Right cardiac atrium (tissue), 5 donors: ENCODE measurements at regions not wholly inside any gene's neighbourhood (a gene's known extent, or its start where the extent isn't known, plus 50 kb on each side); places are given as distances from the start of the nearest gene placed in this dataset.

ENCODE experiments used
- ATAC-seq, 2 donors: fragments of 200-7000 bp; cut with Tn5 transposase; one replicate each; pipeline versions ENCODE4 v1.8.0 to v1.9.1; 2020; ENCODE audit warnings: moderate library complexity in 2 of 2, mild to moderate bottlenecking in 1 of 2
- DNase-seq, 3 donors: peaks; one replicate each; pipeline ENCODE4 v3.0.0-alpha.2; 2020
- H3K27ac ChIP-seq: one replicate; pipeline ENCODE4 v1.5.1; 2013; ENCODE audit warnings: mild to moderate bottlenecking, low read length, control low read depth, moderate library complexity
- H3K27me3 ChIP-seq: one replicate; pipeline ENCODE4 v1.6.1; 2013; ENCODE audit not compliant: control insufficient read depth, insufficient read depth
- H3K4me1 ChIP-seq: one replicate; pipeline ENCODE4 v1.6.1; 2013; ENCODE audit warnings: low read length; ENCODE audit not compliant: control insufficient read depth, insufficient read depth
- H3K4me3 ChIP-seq: one replicate; pipeline ENCODE4 v1.5.1; 2013; ENCODE audit warnings: low read length, control low read depth
- H3K9me3 ChIP-seq: one replicate; pipeline ENCODE4 v1.6.1; 2013; ENCODE audit warnings: low read length; ENCODE audit not compliant: control insufficient read depth
- WGBS: extraction: QIAGEN DNeasy Blood & Tissue Kit; methylation state at CpG from one replicate; pipeline ENCODE4 v1.1.7; 2013; 5-methylcytosine and 5-hydroxymethylcytosine counted together
- intact Hi-C, 4 donors: fragments of 100-400 bp; cut with DNase I; formaldehyde crosslinking; loops; one replicate each; pipeline versions ENCODE4 v1.11.0 to v1.14.0; 2022 to 2023
- donor health status: healthy with polysubstance abuse.
- donor health status: DM: no; HTN: yes; CAD: no.
- donor health status: DM: no; HTN: no; CAD: no.
- donor health status: DM: no; HTN: yes; CAD: no; lungs with severe emphysema.
- donor health status: DM: yes; HTN: yes; CAD: no.

- H3K27ac ChIP-seq, result no peak overlapping the region
- DNase-seq, result no peak
- ATAC-seq, result no peak
- H3K4me1 ChIP-seq, result no peaks in the 10 kb centered on the region
- WGBS, result 57% methylated on average over 12 of the region's 12 CpGs
- intact Hi-C loops, result no loop called here
- no peaks in the 10 kb centered on the region for H3K27me3 ChIP-seq
- H3K9me3 ChIP-seq, result no peaks in the 10 kb centered on the region
- H3K4me3 ChIP-seq, result no peak overlapping the region
These were observed 95.3 kb upstream of the PITX1 start for GRCh38 chr5:135129307-135129706.

DNA sequence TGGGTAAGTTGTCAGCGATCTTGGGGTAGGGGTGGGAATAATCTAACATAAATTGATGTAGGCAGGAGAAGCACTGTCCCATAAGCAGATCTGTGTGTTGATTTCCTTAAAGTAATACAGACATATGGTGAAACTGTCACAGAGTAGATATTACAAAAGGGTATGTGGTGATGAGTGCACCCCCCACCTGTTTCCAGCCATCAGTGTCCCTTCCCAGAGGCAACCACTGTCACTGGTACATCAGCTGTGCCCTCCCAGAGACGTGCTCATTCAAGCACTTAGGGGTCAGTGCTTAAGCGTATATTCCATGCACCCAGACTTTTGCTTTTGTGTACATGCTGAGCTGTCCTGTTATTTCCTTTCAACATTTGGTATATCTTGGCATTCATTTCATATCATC, 94.3 kb upstream of the PITX1 start:
- 90% methylated on average over 3 of the region's 3 CpGs for WGBS
- no peak overlapping the region for H3K27ac ChIP-seq
- no peak for DNase-seq
- H3K9me3 ChIP-seq, result no peaks in the 10 kb centered on the region
- H3K27me3 ChIP-seq, result no peaks in the 10 kb centered on the region
- H3K4me1 ChIP-seq, result no peaks in the 10 kb centered on the region
- intact Hi-C loops, result no loop called here
- ATAC-seq, result no peak
- H3K4me3 ChIP-seq, result no peak overlapping the region

DNA sequence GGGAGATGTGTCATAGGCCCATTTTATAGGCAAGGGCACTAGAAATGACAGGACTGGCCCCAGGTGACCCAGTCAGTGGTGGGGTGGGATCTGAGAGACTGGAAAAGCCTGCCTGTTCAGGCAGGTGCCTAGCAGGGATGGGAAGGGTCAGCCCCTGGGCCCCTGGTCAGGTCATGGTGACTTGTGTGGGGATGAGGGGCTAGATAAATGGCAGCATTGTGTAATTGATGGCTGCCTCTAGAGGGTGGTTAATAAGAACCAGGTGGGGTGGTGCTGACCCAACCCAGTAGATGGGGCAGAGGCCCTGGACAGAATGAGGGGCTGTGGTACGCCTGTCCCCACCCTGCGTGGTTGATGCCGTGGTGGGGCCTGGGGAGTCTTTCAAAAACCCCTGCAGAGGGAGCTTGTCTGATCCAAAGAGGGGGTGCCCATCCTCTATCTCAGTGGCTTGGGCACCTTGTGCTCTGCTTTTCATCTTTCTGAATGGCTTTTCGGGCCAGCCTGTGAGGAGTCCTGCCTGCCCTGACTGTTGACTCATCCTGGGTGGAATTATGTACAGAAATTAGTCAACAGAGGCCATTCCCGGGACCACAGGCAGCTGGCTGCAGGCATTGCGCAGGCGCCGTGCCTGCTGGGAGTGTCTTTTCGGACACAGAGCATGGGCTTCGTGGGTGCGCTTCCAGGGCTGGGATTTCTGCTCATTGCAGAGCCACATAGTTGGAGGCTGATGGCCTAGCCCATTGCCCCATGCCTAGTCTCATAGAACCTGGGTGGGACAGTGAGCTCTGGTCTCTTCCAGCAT, 93.6 kb upstream of the PITX1 start:
- WGBS, result 92% methylated on average over 11 of the region's 11 CpGs

GRCh38 chr5:135126688-135127438, 92.8 kb upstream of the PITX1 start:
- no peaks in the 10 kb centered on the region for H3K27me3 ChIP-seq
- no peak for DNase-seq
- no peaks in the 10 kb centered on the region for H3K4me1 ChIP-seq
- intact Hi-C loops, result no loop called here
- 66% methylated on average over 14 of the region's 14 CpGs for WGBS
- no peak overlapping the region for H3K27ac ChIP-seq
- H3K9me3 ChIP-seq, result no peaks in the 10 kb centered on the region
- no peak for ATAC-seq
- H3K4me3 ChIP-seq, result no peak overlapping the region

More for the DNA sequence above, 93.6 kb upstream of the PITX1 start:
- intact Hi-C loops, result no loop called here
- Histone ChIP-seq H3K4me1 (no peaks in the 10 kb centered on the region), H3K27me3 (no peaks in the 10 kb centered on the region), H3K4me3 (no peak overlapping the region), H3K9me3 (no peaks in the 10 kb centered on the region), H3K27ac (no peak overlapping the region)
- no peak for DNase-seq
- no peak for ATAC-seq

GRCh38 chr5:135124724-135125123, 90.7 kb upstream of the PITX1 start:
- intact Hi-C loops, result no loop called here
- no peak for DNase-seq
- H3K4me1 ChIP-seq, result no peaks in the 10 kb centered on the region
- WGBS, result 70% methylated on average over 8 of the region's 8 CpGs
- no peaks in the 10 kb centered on the region for H3K9me3 ChIP-seq
- no peak overlapping the region for H3K27ac ChIP-seq
- no peaks in the 10 kb centered on the region for H3K27me3 ChIP-seq
- H3K4me3 ChIP-seq, result no peak overlapping the region
- ATAC-seq, result no peak

GRCh38 chr5:135124128-135124527, 90.1 kb upstream of the PITX1 start:
- H3K4me3 ChIP-seq, result no peak overlapping the region
- 50% methylated on average over 4 of the region's 4 CpGs for WGBS
- no peaks in the 10 kb centered on the region for H3K9me3 ChIP-seq
- H3K27me3 ChIP-seq, result no peaks in the 10 kb centered on the region
- H3K27ac ChIP-seq, result no peak overlapping the region
- no peaks in the 10 kb centered on the region for H3K4me1 ChIP-seq
- intact Hi-C loops, result no loop called here
- DNase-seq (no peak), ATAC-seq (no peak)

- H3K4me1 ChIP-seq, result no peaks in the 10 kb centered on the region
- WGBS, result 74% methylated on average over 1 of the region's 1 CpG
- ATAC-seq (no peak), DNase-seq (no peak)
- H3K9me3 ChIP-seq, result no peaks in the 10 kb centered on the region
- H3K27ac ChIP-seq, result no peak overlapping the region
- H3K27me3 ChIP-seq, result no peaks in the 10 kb centered on the region
- no peak overlapping the region for H3K4me3 ChIP-seq
- intact Hi-C loops, result no loop called here
These were observed 88.8 kb upstream of the PITX1 start for GRCh38 chr5:135122797-135123196.

DNA sequence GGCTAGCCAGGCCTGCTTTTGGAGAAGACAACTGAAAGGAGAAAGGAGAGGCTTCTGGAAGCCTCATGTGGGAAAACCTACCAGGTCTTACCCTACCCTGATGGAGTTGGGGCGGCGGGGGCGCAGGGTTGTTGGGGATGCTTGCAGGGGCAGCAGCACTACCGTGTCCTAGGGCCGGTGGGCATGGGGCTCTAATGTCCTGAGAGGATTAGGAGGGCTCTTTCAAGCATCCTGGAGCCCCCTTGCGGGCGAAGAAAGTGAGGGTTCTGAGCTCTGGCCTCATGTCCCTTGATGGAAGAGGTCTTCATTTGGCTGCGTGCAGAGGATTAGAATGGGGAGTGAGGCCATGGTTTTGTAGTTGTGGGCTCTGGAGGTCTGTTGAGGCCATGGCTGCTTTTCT, 86.9 kb upstream of the PITX1 start:
- Histone ChIP-seq H3K27me3 (no peaks in the 10 kb centered on the region), H3K9me3 (no peaks in the 10 kb centered on the region), H3K27ac (no peak overlapping the region), H3K4me1 (no peaks in the 10 kb centered on the region), H3K4me3 (no peak overlapping the region)
- DNase-seq, result no peak
- 84% methylated on average over 8 of the region's 8 CpGs for WGBS
- no peak for ATAC-seq
- intact Hi-C loops, result no loop called here

- Histone ChIP-seq H3K27me3 (no peaks in the 10 kb centered on the region), H3K4me1 (no peaks in the 10 kb centered on the region), H3K4me3 (no peak overlapping the region), H3K27ac (no peak overlapping the region), H3K9me3 (no peaks in the 10 kb centered on the region)
- DNase-seq, result no peak
- intact Hi-C loops, result no loop called here
- 73% methylated on average over 6 of the region's 6 CpGs for WGBS
- no peak for ATAC-seq
These were observed 85.5 kb upstream of the PITX1 start for GRCh38 chr5:135119481-135119880.

DNA sequence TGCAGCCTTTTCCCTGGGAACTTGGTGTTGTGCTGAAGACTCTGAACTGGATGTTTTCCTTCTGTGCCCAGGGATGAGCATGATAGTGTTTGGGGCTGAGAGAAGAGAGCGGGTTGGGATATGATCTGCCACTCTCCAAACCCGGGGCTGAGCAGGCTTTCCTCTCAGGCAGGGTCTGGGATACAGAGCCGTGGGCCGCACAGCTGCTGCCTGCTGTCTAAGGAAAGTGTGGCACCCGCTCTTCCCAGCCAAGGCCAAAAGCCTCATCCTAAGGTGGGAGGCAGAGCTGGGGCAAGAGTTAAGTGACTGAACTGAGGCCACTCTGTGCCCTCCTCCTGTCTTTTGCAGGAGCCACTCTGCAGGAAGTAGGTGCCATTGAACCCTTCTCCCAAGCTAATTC, 83.6 kb upstream of the PITX1 start:
- no peak for ATAC-seq
- 81% methylated on average over 5 of the region's 5 CpGs for WGBS
- no peak for DNase-seq
- no peaks in the 10 kb centered on the region for H3K27me3 ChIP-seq
- no peaks in the 10 kb centered on the region for H3K4me1 ChIP-seq
- intact Hi-C loops, result no loop called here
- no peak overlapping the region for H3K4me3 ChIP-seq
- no peak overlapping the region for H3K27ac ChIP-seq
- H3K9me3 ChIP-seq, result no peaks in the 10 kb centered on the region

- Histone ChIP-seq H3K4me1 (no peaks in the 10 kb centered on the region), H3K4me3 (no peak overlapping the region), H3K9me3 (no peaks in the 10 kb centered on the region), H3K27me3 (no peaks in the 10 kb centered on the region), H3K27ac (no peak overlapping the region)
- 76% methylated on average over 6 of the region's 6 CpGs for WGBS
- intact Hi-C loops, result no loop called here
- ATAC-seq (peak; percentile 51 to 64), DNase-seq (peak; percentile 35 to 72 (median 71))
These were observed 82.1 kb upstream of the PITX1 start for GRCh38 chr5:135116160-135116561.
